Hippocampal formation (tissue), 2 donors: ENCODE measurements at regions not wholly inside any gene's neighbourhood (a gene's known extent, or its start where the extent isn't known, plus 50 kb on each side); places are given as distances from the start of the nearest gene placed in this dataset.

Experiments used
- DNase-seq, 2 donors: peaks; one replicate each; lab custom pipeline; 2025; lab: John Stamatoyannopoulos, UW

DNA sequence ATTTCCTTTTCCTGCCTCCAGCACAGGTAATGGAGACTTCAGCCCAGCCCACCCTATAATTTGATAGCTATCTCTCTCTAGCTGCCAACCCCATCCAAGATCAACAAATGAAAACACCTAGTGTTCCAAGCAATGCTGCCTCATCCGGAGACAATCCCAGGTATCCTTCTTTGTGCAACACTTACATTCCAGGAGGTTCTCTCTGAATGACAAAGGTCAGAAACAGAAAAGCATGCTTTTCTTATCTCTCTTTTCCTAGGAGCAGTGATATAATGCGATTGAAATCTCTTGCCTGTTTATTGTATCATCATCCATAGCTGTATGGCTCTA, 699.3 kb downstream of the INHBA start:
- DNase-seq, result no peak

DNA sequence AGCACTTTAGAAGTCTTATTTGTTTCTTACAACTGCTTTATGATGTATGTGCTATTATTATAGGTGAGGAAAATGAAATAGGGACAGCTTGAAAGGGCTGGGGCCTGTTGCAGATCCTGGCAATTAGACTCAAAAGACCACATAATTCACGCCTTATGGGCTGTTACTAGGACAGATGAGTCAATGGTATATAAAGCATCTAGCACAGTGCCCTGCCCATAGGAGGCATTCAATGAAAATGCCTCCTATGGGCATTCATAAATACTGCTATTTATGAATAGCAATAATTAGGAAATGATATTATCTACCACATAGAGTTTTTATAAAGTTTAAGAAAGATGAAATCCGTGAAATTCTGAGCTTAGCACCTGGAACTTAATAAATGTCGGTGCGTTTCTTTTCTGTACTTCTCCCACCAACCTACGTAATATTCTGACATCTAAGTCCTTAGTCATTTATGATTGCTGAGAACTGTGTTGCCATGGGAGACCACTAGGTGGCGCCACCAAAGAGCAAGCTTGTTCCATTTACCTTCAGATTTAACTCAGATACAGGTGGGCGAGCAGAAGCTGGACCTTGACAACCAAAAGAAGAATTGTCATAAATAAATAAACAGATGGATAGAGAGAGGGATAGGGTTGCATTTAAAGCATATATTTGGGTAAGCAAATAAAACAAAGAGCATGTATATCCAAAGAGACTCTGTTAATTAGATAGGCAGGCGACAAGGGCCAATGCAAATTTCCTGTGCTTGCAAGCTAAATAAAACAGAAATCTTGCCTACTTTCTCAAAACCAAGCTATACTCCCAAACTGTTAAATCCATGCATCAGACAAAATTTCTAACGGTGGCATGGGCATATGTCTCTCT, 699.9 kb downstream of the INHBA start:
- DNase-seq, result no peak

DNA sequence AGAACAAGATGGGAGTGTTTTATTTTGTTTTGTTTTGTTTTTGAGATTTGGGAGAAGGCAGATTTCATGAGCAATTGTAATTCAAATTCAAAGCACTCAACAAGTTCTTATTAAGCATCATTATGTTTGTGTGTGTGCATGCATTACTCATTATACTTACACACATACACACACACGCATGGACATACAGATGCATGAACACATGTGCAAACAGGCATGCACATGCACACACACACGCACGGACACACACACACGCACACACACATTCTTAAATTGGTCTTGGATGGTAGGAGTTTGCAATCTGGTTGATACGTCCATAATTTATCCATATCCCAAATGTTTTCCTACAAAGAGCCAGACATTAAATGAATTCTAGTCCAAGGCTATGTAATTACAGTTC, 702.8 kb downstream of the INHBA start:
- no peak for DNase-seq

DNA sequence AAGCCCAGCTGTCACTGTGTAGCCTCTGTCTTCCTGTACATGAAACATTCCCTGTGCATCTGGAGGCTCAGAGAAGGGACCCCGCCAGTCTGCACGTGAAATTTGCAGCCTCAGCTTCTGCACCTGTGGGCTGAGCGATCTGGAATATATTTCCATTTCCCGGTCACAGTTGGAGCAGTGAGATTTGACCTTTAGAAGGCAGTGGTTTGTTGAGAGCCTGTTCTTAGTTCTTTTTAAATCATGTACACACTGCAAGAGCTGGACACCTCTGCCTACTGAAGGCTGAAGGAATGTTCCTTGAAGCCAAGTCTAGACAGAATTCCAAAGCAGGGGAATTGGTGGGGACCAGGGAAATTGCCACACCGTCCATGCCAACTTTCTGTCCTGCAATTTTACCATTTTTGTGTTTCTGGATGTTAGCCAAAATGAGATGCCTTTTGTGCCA, 706.6 kb downstream of the INHBA start:
- DNase-seq, result no peak

- DNase-seq, result no peak
Observed at GRCh38 chr7:40990841-40991240, 712.0 kb downstream of the INHBA start.

DNA sequence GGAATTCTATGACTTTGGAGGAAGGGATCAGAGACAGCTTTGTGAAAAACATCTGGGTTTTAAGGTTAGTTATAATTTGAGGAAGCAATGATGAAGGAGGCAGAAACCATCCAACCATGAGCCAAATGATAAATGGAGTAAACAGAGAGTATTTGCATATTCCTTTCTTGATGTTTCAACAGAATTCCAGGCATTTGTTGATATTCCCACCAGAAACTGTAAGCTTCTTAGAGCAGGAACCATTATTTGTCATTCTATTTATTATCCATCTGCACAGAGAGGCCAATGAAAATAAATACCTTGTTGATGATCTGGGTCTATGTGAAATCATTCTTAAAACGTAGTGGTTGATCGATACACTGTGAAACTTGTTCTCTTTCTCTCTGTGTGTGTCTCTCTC, 715.3 kb downstream of the INHBA start:
- no peak for DNase-seq

- no peak for DNase-seq
Observed at GRCh38 chr7:40986351-40986873, 716.5 kb downstream of the INHBA start.

DNA sequence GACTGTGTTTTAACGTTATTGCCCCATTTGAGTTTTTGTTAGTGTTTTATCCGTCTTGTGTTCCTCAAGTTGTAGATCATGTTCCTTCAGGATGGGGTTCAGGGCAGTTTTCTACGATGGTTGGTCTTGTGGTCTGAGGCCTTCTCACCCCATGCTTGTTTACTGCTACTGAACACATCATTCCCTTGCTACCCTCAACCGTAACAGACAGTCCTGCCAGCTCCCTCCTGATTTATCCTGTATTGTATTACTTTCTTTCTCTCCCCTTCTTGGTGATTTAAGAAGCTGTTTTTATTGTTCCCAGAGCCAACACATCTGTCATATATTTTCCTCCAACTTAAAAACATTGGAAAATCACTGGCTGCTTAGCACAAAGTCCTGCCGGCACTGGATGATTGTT, 719.8 kb downstream of the INHBA start:
- no peak for DNase-seq

GRCh38 chr7:40979296-40979695, 723.6 kb downstream of the INHBA start:
- DNase-seq, result no peak

- DNase-seq, result no peak
Observed at GRCh38 chr7:40978047-40978446, 724.8 kb downstream of the INHBA start.

GRCh38 chr7:40977533-40977932, 725.4 kb downstream of the INHBA start:
- no peak for DNase-seq

- DNase-seq, result no peak
Observed at GRCh38 chr7:40972426-40972825, 730.5 kb downstream of the INHBA start.

DNA sequence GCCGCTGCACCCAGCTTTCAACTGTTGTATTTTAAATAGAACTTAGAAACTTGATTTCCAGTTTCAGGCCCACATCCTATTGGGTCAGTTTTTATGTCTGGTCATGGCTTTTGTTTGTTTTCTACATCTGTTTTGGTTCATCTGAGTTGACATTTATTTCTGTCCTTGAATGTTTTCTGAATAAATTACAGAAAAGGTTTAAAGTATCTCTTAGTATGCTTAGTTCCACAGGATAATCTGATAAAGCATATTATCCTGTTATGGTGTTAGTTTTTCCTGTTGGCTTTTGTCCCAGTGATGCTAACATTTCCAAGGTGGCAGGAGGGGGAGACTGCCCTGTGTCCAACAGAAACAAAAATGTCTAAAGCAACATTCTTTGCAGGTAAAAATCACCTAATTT, 733.2 kb downstream of the INHBA start:
- DNase-seq, result no peak

GRCh38 chr7:40966693-40967092, 736.2 kb downstream of the INHBA start:
- DNase-seq, result no peak

GRCh38 chr7:40965774-40966173, 737.1 kb downstream of the INHBA start:
- no peak for DNase-seq

DNA sequence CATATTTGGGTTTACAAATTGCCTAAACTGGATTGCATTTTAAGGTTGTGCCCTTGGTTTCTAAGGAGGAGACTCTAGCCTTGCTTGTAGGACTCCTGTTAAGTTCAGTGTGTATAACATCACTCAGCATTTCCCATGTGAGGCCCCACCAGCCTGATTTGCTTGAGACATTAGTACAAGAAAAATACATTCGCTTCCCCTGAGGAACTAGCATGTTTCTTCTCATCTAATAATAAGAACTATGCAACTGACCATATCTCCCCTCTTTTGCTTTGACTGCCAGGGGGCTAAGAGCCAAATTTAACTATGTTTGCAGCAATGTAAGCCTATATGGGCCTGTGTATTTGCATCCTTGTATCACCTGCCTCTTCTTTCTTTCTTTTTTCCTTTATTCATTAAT, 737.9 kb downstream of the INHBA start:
- DNase-seq, result no peak

DNA sequence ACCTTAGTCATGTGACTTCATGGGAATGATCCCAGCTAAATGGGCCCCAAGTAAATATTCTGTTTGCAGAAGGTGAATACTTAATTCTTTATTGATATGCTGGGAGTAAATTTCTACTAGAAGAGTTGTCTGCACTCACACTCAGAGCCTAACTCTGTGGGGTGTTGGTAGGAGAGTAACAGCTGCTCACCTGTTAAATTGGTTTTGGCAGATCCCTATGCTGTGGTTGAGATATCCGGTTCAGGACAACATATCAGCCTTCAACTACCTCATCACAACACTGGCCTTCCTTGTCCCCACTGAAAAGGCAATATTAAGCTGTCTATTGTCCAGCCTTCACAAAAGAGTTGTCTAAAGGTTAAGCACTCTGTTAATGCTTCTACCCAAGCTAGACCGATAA, 738.3 kb downstream of the INHBA start:
- no peak for DNase-seq

DNA sequence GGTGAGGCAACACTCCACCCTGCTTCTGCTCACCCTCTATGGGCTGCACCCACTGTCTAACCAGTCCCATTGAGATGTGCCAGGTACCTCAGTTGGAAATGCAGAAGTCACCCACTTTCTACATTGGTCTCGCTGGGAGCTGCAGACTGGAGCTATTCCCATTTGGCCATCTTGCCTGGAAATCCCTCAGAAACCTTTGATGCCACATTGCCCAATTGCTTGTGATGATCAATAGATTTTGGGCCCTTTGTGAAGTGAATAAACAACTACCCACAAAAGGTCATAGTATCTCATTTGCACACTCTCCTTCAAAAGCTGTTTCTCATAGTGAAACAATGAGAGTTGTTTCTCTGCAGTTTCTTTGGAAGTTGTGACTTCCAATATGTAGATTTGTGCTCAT, 742.9 kb downstream of the INHBA start:
- DNase-seq, result no peak

DNA sequence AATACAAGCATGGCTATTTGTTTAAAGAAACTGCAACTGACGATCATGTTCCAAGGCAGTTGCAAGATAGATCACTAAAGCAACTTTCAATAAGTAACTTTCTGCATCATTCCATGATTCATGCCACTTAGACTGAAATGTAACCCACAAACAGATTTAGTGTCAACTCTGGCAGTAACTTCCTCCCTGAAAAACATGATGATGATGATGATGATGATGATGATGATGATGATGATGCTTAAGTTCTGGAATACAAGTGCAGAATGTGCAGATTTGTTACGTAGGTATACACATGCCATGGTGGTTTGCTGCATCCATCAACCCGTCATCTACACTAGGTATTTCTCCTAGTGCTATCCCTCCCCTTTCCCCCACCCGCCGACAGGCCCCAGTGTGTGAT, 754.7 kb downstream of the INHBA start:
- no peak for DNase-seq

DNA sequence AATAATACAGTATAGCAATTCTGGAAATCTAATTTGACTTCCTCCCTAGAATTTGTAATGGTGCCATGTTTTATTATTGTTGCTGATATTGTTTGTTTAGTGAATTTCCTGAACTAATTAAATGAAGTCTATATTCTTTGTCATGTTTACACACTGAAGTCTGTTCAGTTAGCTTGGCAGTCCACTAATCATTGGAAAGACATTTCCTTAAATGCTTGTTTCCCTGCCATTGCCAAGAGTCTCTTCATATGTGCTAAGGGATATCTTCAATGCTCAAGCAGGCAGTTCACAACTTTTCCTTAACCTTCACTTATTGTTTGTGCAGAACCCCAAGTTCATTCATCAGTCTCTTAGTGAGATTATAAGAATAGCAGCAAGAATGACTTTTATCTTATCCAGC, 755.3 kb downstream of the INHBA start:
- no peak for DNase-seq

DNA sequence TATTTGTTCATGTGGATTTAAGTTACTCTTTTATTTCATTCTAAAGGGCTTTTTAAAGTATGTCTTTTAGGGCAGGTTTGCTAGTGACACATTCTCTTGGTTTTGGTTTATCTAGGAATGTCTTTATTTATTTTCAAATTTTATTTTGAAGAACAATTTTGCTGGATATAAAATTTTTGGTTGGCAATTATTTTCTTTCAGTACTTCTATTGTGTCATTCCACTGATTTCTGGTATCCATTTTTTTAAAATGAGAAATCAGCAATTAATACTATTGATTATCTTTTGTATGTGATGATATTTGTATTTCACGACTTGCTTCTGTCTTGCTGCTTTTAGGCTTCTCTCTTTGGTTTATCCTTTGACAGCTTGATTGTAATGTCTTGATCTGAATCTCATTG, 756.3 kb downstream of the INHBA start:
- no peak for DNase-seq

DNA sequence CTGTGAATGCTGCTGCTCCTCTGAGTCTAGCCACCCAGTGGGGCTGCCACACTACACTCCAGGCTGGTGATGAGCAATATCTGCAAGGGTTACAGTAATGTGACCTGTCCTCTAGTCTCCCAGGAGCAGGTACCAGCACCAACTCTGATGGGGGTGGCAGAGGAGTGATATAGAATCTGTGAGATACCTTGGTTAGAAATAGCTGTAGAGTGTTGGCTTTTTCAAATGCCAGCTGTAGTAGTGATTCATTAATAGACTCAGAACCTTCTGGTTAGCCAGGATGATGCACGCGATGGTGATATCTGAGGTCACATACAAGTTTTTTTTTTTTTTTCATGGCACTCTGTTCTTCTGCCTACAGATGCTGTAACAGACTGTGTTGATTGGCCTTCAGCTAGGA, 757.1 kb downstream of the INHBA start:
- DNase-seq, result no peak

GRCh38 chr7:40944981-40945585, 757.8 kb downstream of the INHBA start:
- no peak for DNase-seq

DNA sequence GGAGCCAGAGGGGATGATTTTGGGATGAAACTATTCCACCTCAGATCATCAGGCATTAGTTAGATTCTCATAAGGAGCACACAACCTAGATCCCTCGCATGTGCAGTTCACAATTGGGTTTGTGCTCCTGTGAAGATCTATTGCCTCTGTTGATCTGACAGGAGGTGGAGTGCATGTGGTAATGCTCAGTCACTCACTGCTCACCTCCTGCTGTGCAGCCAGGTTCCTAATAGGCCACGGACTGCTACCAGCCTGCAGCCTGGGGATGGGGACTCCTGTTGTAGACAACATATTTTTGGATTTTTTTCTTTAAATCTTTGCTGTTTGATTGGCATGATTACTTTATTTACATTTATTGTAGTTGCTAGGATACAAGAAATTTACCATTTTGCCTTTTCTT, 765.0 kb downstream of the INHBA start:
- DNase-seq, result no peak
